ENCODE measurements at regions not wholly inside any gene's neighbourhood (a gene's known extent, or its start where the extent isn't known, plus 50 kb on each side); places are given as distances from the start of the nearest gene placed in this dataset.

DNA sequence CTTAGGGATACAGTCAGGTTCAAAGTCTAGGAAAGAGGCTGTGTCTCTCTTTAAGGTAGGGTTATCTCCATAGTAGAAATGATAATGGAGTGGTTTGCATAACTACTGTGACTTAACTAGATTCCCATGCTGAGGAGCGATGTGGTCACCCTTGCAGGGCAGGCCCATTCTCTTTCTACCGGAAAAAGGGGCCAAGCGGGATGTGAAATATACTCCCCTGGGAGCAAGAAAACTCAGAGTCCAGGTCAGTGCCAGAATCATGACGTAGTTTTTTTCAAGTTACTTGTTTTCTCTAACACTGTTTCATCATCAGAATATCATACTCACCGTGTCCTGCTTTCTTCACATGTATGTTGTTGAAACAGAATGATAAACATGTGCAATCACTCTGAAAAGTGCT, 649.0 kb upstream of the ANKRD30A start:
- no peak overlapping the region for H3K4me3 ChIP-seq (ENCODE audit: insufficient read depth, low read depth, low read length)
- no peaks in the 10 kb centered on the region for H3K79me1 ChIP-seq (ENCODE audit: low read depth in 1 of 2, low read length in 2 of 2)
- H2BK120ac ChIP-seq (ENCODE audit: low read depth, low read length): no peak overlapping the region
- no peaks in the 10 kb centered on the region for H3K36me3 ChIP-seq (ENCODE audit: control insufficient read depth, insufficient read depth, low read length)
- TF ChIP-seq RFX5 (IDR thresholded peaks at IDR 0.05; ENCODE audit: low read depth, low read length): no peak
- no peak for TF ChIP-seq POLR2A (IDR thresholded peaks at IDR 0.05; ENCODE audit: low read depth, low read length)
- TF ChIP-seq CHD1 (IDR thresholded peaks at IDR 0.05; ENCODE audit: low read depth, low read length): no peak
- no peak for TF ChIP-seq MXI1 (IDR thresholded peaks at IDR 0.05; ENCODE audit: borderline replicate concordance, low read depth, low read length)
- TF ChIP-seq RAD21 (IDR thresholded peaks at IDR 0.05; ENCODE audit: low read length): no peak
- no peak for TF ChIP-seq SMC3 (IDR thresholded peaks at IDR 0.05; ENCODE audit: low read depth, low read length)
- TF ChIP-seq CEBPB (IDR thresholded peaks at IDR 0.05; ENCODE audit: low read depth, low read length): no peak
- TF ChIP-seq FOS (IDR thresholded peaks at IDR 0.05; ENCODE audit: low read depth, low read length): no peak
- no peak for TF ChIP-seq NFE2L2 (IDR thresholded peaks at IDR 0.05; ENCODE audit: low read depth, low read length)
- no peak for TF ChIP-seq MAZ (IDR thresholded peaks at IDR 0.05; ENCODE audit: borderline replicate concordance, low read depth, low read length)
- TF ChIP-seq, protein P1, sequence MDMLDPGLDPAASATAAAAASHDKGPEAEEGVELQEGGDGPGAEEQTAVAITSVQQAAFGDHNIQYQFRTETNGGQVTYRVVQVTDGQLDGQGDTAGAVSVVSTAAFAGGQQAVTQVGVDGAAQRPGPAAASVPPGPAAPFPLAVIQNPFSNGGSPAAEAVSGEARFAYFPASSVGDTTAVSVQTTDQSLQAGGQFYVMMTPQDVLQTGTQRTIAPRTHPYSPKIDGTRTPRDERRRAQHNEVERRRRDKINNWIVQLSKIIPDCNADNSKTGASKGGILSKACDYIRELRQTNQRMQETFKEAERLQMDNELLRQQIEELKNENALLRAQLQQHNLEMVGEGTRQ (IDR thresholded peaks at IDR 0.05; ENCODE audit: low read depth, low read length): no peak
- no peak for TF ChIP-seq MAFK (IDR thresholded peaks at IDR 0.05; ENCODE audit: low read depth, low read length)
- TF ChIP-seq ELK1 (IDR thresholded peaks at IDR 0.05; ENCODE audit: borderline replicate concordance, low read depth, low read length): no peak
- no peak for TF ChIP-seq RCOR1 (IDR thresholded peaks at IDR 0.05; ENCODE audit: insufficient replicate concordance, low read length)
- TF ChIP-seq, protein P2, sequence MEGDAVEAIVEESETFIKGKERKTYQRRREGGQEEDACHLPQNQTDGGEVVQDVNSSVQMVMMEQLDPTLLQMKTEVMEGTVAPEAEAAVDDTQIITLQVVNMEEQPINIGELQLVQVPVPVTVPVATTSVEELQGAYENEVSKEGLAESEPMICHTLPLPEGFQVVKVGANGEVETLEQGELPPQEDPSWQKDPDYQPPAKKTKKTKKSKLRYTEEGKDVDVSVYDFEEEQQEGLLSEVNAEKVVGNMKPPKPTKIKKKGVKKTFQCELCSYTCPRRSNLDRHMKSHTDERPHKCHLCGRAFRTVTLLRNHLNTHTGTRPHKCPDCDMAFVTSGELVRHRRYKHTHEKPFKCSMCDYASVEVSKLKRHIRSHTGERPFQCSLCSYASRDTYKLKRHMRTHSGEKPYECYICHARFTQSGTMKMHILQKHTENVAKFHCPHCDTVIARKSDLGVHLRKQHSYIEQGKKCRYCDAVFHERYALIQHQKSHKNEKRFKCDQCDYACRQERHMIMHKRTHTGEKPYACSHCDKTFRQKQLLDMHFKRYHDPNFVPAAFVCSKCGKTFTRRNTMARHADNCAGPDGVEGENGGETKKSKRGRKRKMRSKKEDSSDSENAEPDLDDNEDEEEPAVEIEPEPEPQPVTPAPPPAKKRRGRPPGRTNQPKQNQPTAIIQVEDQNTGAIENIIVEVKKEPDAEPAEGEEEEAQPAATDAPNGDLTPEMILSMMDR (conservative IDR thresholded peaks at IDR 0.05; ENCODE audit: low read depth, low read length): no peak
- no peak overlapping the region for H3K27ac ChIP-seq (ENCODE audit: insufficient read depth, low read length)
- H2AK5ac ChIP-seq (ENCODE audit: low read depth, low read length): no peak overlapping the region
- no peaks in the 10 kb centered on the region for H3K9me3 ChIP-seq (ENCODE audit: control insufficient read depth, insufficient read depth, low read length)
- H4K8ac ChIP-seq (ENCODE audit: low read depth in 2 of 2, low read length in 2 of 2): no peak overlapping the region
- no peak overlapping the region for H3K4ac ChIP-seq (ENCODE audit: low read depth, low read length)
- dilution Hi-C loops (cut with HindIII; ENCODE audit: low sequenced_read_pairs, unreplicated experiment): no loop called here
- no peak overlapping the region for H2BK15ac ChIP-seq (ENCODE audit: low read depth, low read length)
- CTCF ChIA-PET: no interaction called here
- no peak overlapping the region for H3K14ac ChIP-seq (replicated peaks; ENCODE audit: low read depth, low read length)
- DNase-seq (no peak), ATAC-seq (ENCODE audit: low read depth) (no peak)
- no peak overlapping the region for H3K4me2 ChIP-seq (ENCODE audit: low read depth, low read length)
- H3K9ac ChIP-seq (ENCODE audit: low read depth, low read length): no peak overlapping the region
- H3K18ac ChIP-seq (ENCODE audit: low read depth, low read length): no peak overlapping the region
- in situ Hi-C loops (cut with MboI; ENCODE audit: low sequenced_read_pairs): no loop called here
- H4K5ac ChIP-seq (ENCODE audit: low read depth, low read length): no peak overlapping the region
- H3K56ac ChIP-seq (ENCODE audit: extremely low read depth, insufficient read depth, low read length): no peak overlapping the region; the same call in 1 of the 2 replicates
- H3K27me3 ChIP-seq (ENCODE audit: control insufficient read depth, insufficient read depth, low read length): no peaks in the 10 kb centered on the region
- POLR2A ChIA-PET (ENCODE audit: unreplicated experiment): no interaction called here
- 90% methylated on average over 3 of the region's 5 CpGs; no CpG with 5 or more reads in 1 of the 2 experiments for WGBS, 2 experiments (ENCODE audit: extremely low coverage in 2 of 2, insufficient read length in 1 of 2)
- no TSS peak for BruUV-seq (replicated peaks)
- H4K91ac ChIP-seq (ENCODE audit: insufficient read depth, low read depth, low read length): no peak overlapping the region
- no peak overlapping the region for H3K23ac ChIP-seq (ENCODE audit: low read depth, low read length)
- H3K4me1 ChIP-seq (ENCODE audit: control insufficient read depth, insufficient read depth, low read length): no peaks in the 10 kb centered on the region
- no peak overlapping the region for H2AK9ac ChIP-seq (replicated peaks; ENCODE audit: low read depth, low read length, poor library complexity)
- no peak overlapping the region for H2BK20ac ChIP-seq (ENCODE audit: low read depth, low read length)
- H4K20me1 ChIP-seq (ENCODE audit: insufficient read depth, low read length): no peaks in the 10 kb centered on the region
- no peak overlapping the region for H2BK5ac ChIP-seq (ENCODE audit: low read depth, low read length, poor library complexity, severe bottlenecking)
- H3K9me1 ChIP-seq (ENCODE audit: insufficient read depth, low read length): no peaks in the 10 kb centered on the region
- intact Hi-C loops (cut with micrococcal nuclease): no loop called here
- no peak overlapping the region for H2AFZ ChIP-seq (replicated peaks; ENCODE audit: low read length, poor library complexity)

Data from IMR-90 (cell line).